Effector CD4-positive, alpha-beta T cell (primary cell): ENCODE measurements at regions not wholly inside any gene's neighbourhood (a gene's known extent, or its start where the extent isn't known, plus 50 kb on each side); places are given as distances from the start of the nearest gene placed in this dataset.

ENCODE experiments used
- DNase-seq: peaks from one replicate; pipeline ENCODE4 v3.0.0-alpha.2; 2020

- DNase-seq = no peak
These were observed 427.3 kb upstream of the CITED2 start for GRCh38 chr6:139801571-139802321.

DNA sequence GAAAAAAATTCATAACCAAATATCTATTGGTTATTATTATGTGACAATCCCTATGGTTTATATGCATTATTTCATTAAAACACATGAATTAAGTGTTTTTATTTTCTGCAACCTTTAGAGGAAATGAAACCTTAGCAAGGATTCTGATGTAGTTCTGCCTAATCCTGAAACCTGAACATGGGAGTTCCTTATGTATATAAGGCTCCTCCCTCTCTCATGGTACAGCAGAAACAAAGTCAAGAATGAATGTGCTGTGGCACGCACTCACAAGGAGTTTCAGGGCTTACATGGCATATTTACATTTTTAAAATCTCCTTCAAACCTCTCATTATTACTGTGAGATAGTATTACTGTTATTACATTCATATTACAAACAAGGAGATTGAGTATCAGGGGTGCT is 426.4 kb upstream of the CITED2 start:
- no peak for DNase-seq

- no peak for DNase-seq
These were observed 416.1 kb upstream of the CITED2 start for GRCh38 chr6:139790527-139790926.

DNA sequence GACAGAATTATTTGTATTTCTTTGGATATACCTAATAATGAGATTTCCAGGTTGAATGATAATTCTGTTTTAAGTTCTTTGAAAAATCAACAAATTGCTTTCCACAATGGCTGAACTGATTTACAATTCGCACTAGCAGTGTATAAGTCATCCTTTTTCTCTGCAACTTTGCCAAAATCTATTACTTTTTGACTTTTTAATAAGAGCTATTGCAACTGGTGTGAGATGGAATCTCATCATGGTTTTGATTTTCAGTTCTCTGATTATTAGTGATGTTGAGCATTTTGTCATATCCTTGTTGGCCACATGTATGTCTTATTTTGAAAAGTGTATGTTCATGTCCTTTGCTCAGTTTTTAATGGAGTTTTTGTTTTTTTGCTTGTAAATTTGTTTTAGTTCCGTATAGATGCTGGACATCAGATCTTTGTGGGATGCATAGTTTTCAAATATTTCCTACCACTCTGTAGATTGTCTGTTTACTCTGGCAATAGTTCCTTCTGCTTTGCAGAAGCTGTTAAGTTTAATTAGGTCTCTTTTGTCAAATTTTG is 409.8 kb upstream of the CITED2 start:
- DNase-seq = no peak

GRCh38 chr6:139779988-139780774 is 405.7 kb upstream of the CITED2 start:
- no peak for DNase-seq

DNA sequence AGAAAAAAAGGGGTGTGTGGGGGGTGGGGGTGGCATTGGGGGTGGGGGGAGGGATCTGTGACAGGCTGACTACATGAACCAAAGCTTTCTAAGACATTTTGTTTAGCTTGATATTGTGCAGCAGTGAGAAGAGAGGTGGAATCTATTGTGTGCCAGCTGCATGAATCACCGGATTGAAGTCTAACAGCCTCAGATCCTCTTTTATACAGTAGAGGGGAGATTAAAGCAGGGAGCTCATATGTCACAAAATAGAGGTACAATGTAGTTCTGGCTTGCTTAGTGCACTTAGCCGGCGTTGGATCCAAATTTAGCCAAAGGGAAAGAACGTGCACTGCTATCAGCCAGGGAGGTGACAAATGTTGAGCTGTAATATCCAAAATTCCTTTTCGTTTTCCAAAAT is 404.2 kb upstream of the CITED2 start:
- no peak for DNase-seq

DNA sequence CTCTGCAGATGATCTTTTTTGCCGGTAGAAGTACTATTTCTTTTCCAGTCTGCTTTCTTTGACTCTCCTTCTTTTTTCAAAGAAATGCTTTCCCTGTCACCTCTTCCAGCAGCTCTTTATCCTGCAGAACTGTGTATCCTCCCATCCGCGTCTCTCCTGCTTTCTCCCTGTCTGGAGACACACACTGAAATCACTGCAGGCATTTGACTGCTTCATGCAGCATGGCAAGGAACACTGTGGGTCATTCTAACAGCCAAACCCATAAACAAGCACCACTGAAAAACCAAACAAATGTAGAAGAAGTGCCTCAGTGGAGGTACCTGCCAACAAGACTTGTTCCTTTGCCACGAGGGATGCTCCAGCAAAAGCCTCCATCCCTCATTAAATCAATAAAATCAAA is 403.7 kb upstream of the CITED2 start:
- no peak for DNase-seq

- DNase-seq = no peak
These were observed 402.9 kb upstream of the CITED2 start for GRCh38 chr6:139777202-139777970.

DNA sequence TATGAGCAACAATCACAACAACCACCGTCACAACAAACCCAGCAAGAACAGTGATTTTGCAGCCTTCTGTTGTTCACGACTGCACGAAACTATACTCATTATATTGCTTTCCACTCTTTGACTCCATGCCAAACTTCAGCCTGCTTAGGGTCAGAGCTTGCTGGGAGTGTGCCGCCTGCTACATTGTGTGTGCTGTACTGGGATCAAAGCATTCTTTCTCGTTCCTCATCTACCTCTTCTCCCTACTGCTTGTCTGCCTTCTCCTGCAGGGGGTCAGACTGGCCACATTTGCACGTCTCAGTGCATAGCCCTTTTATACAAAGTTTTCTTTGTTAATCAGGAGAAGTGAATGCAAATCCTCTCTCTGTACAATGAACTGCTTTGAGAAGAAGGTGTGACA is 401.6 kb upstream of the CITED2 start:
- DNase-seq = no peak

DNA sequence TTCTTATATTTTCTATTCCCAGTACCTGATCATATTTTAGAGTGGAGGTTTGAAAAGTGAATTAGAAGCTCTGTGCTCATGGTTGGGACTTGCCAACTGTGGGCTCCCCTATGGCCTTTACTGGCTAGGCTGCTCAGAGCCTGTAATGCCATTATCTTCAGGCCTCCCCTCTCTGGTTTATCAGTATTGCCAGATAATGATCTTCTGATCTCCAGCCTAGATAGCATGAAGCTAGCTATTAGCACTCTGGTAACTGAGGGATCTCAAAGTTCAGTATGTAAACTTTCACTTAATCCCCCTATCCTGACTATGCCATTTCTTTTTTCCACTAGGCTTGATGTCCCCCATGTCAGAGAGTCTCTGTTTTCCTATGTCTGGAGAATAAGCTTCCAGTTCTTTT is 393.7 kb upstream of the CITED2 start:
- DNase-seq = no peak

DNA sequence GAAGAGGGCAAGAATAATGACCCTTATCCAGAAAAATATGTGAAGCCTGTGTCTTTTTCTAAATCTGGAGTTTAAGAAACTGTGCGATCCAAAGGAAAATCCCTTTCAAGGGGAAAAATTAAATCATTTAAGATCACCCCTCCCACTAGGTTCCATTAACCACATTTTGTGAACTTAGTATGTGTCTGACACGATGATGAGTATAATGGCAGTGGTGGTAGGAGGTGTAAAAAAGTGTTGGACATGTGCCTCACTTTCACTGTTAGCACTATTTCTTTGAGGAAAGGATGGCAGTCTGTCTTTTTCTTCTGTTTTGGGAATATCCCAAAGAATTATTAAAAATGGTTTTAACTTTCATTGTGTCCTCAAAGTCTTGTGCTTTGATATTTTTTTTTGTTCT is 392.3 kb upstream of the CITED2 start:
- DNase-seq = no peak

- DNase-seq = no peak
These were observed 391.4 kb upstream of the CITED2 start for GRCh38 chr6:139765825-139766285.

GRCh38 chr6:139764498-139764986 is 390.1 kb upstream of the CITED2 start:
- no peak for DNase-seq

GRCh38 chr6:139763468-139764210 is 389.2 kb upstream of the CITED2 start:
- DNase-seq = no peak

DNA sequence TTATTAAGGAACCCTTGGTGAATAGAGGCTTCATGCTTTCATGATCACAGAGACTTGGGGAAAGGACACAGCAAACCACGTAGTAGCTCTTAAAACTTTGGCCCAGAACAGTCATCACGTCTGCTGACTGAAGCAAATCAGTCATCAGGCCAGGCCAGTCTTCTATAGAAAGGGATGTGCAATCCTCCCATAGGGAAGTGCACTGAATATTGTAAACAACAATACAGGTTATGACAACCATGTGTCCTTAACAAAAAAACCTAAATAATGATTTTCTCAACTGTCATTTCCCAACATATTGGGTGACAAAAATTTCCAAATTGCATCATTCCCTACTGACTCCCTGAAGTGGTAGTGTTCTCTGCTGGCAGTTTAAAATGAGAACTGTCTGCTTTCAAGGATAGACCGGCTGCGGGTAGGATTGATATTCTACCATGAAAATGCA is 388.2 kb upstream of the CITED2 start:
- DNase-seq = no peak

- no peak for DNase-seq
These were observed 385.7 kb upstream of the CITED2 start for GRCh38 chr6:139760128-139760527.

DNA sequence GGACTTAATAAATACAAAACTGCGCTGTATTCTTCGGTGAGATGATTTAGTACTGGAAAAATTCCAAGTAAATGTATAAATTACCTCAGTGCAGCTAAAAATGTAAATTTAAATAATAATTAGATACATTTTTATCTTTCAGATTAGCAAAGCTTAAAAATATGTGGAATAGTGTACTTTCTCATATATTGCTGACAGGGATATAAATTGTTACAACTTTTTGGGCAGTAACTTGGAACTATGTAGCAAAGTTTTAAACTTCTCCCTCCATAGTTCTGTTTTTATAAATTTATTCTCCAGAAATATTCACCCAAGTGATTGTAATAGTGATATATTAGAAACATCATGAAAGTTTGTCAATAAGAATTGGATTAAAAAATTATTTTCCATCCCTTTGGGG is 384.6 kb upstream of the CITED2 start:
- no peak for DNase-seq

DNA sequence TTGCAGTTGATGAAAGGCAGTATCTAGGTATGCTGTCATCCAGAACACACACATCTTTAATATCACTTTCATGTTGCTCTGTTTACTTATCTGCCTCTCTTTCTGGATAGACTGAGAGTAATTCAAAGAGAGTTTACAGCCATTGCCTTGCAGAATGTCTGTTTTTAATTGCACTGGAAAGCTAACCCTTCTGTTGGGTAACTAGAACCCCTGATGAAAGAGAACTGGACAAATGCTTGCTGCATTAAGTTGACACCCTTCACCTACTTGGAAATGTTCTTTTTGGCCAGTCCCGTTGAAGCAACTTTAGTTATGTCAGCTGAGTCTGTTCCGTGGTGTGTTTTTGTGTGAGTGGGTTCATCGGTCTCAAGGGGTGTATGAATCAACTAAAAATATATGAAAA is 383.8 kb upstream of the CITED2 start:
- no peak for DNase-seq

- no peak for DNase-seq
These were observed 383.3 kb upstream of the CITED2 start for GRCh38 chr6:139757784-139758183.

GRCh38 chr6:139756381-139756780 is 381.9 kb upstream of the CITED2 start:
- DNase-seq = no peak

DNA sequence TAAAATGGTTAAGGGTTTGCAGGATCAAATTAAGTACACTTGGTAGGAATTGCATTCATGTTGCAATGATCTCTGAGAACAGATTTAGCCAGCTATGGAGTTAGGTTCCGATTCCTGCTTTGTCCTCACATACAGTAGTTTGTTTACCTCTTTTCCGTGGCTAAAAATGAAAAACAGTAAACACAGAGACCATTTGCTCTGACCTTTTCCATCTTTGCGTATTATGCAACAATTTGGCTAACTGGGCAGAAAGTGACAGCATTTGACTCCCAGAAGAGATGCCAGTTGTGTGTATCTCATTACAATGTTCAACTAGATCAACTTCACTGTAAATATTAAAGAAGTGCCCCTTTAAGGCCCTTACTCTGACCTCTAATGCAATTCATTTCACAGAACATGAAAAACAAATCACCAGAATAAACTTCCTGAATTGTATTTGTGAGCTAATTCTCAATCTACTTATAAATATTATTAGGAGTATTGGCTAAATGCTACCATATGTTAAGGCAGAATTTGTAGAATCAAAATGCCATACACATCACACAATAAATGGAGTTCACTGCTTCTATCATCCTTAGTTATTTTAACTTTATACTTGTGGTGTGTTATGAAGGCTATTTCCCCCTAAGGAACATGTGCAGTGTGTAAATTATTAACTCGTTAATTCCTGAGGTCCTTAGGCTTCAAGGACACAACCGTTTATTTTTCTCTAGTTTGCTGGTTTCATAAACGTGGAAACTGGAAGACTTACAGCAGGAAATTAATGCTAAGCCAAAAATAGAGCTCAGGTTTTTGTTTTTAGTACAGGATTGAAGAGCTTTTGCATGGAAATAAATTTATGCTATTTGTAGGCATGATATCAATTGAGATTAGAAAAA is 380.7 kb upstream of the CITED2 start:
- DNase-seq = no peak
